ENCODE measurements at regions not wholly inside any gene's neighbourhood (a gene's known extent, or its start where the extent isn't known, plus 50 kb on each side); places are given as distances from the start of the nearest gene placed in this dataset.

GRCh38 chr3:27655547-27655946 lies 66.6 kb downstream of the EOMES start:
- TF ChIP-seq SP1 (IDR thresholded peaks at IDR 0.05; ENCODE audit: low read depth) (no peak), CTCF (IDR thresholded peaks at IDR 0.05 in 2 of 3, conservative IDR thresholded peaks at IDR 0.05 in 1 of 3; ENCODE audit: borderline replicate concordance in 1 of 3, insufficient read depth in 1 of 3, low read depth in 2 of 3, low read length in 2 of 3) (no peak), EZH2phosphoT487 (IDR thresholded peaks at IDR 0.05; ENCODE audit: borderline replicate concordance) (no peak), EZH2 (IDR thresholded peaks at IDR 0.05) (no peak), POLR2AphosphoS5 (IDR thresholded peaks at IDR 0.05; ENCODE audit: low read depth, low read length) (no peak), ZNF274 (IDR thresholded peaks at IDR 0.05; ENCODE audit: low read depth, low read length) (no peak), POLR2A (IDR thresholded peaks at IDR 0.05; ENCODE audit: borderline replicate concordance, extremely low read depth, insufficient read depth, insufficient read length) (no peak)
- TF ChIP-seq, protein P1, sequence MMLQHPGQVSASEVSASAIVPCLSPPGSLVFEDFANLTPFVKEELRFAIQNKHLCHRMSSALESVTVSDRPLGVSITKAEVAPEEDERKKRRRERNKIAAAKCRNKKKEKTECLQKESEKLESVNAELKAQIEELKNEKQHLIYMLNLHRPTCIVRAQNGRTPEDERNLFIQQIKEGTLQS (IDR thresholded peaks at IDR 0.05) = no peak
